ENCODE measurements at regions not wholly inside any gene's neighbourhood (a gene's known extent, or its start where the extent isn't known, plus 50 kb on each side); places are given as distances from the start of the nearest gene placed in this dataset.

DNA sequence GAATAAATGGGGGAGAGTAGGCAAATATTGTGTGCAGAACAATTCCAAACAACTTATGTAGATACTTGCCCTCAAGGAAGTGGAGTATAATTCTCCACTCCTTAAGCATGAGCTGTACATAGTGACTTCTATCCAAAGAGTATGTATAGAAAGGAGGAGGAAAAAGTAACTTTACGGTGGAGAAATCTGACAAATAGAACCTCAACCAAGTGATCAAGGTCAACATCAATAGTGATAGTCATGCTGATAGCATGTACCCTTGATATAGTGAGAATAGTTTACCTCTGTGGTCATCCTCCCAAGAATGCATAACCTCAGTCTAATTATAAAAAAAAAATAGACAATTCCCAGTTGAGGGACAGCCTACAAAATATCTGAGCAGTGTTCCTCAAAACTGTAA lies 89.1 kb upstream of the NANOS1 start:
- Histone ChIP-seq H2AFZ (ENCODE audit: low read depth, low read length, poor library complexity, severe bottlenecking) (no peak overlapping the region), H3K79me2 (ENCODE audit: insufficient read depth, low read length) (no peaks in the 10 kb centered on the region), H3K9me2 (ENCODE audit: insufficient read depth) (no peaks in the 10 kb centered on the region), H4K20me1 (ENCODE audit: insufficient read depth) (no peaks in the 10 kb centered on the region), H3K4me3 (replicated peaks in 1 of 2; ENCODE audit: low read depth in 1 of 2, low read length in 2 of 2) (no peak overlapping the region), H3K27me3 (ENCODE audit: insufficient read depth, low read length) (no peaks in the 10 kb centered on the region), H3K27ac (ENCODE audit: low read depth, low read length) (no peak overlapping the region), H3K9me3 (ENCODE audit: control insufficient read depth in 1 of 2, insufficient read depth in 1 of 2, low read depth in 1 of 2, low read length in 2 of 2) (no peaks in the 10 kb centered on the region), H3K36me3 (ENCODE audit: control insufficient read depth in 1 of 2, insufficient read depth in 2 of 2, low read length in 2 of 2) (no peaks in the 10 kb centered on the region), H3K9ac (ENCODE audit: low read length) (no peak overlapping the region), H3K4me2 (ENCODE audit: low read length) (no peak overlapping the region), H3K4me1 (ENCODE audit: control insufficient read depth in 1 of 2, insufficient read depth in 2 of 2, low read length in 2 of 2) (peaks cover 0 to 4% of the 10 kb centered on the region in 2 experiments; a peak in 1 of 4 replicates)
- TF ChIP-seq CBX3 (IDR thresholded peaks at IDR 0.05; ENCODE audit: low read depth) (no peak), SP1 (IDR thresholded peaks at IDR 0.05; ENCODE audit: low read depth) (no peak), EZH2phosphoT487 (IDR thresholded peaks at IDR 0.05; ENCODE audit: borderline replicate concordance) (no peak), EZH2 (IDR thresholded peaks at IDR 0.05) (no peak), ZNF274 (IDR thresholded peaks at IDR 0.05; ENCODE audit: low read depth, low read length) (no peak), RAD21 (IDR thresholded peaks at IDR 0.05; ENCODE audit: low read depth) (no peak), TCF7L2 (IDR thresholded peaks at IDR 0.05; ENCODE audit: borderline replicate concordance, extremely low read depth, insufficient read depth, insufficient read length) (no peak)
- TF ChIP-seq, protein P1, sequence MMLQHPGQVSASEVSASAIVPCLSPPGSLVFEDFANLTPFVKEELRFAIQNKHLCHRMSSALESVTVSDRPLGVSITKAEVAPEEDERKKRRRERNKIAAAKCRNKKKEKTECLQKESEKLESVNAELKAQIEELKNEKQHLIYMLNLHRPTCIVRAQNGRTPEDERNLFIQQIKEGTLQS (IDR thresholded peaks at IDR 0.05) = no peak
- TF ChIP-seq, protein P2, sequence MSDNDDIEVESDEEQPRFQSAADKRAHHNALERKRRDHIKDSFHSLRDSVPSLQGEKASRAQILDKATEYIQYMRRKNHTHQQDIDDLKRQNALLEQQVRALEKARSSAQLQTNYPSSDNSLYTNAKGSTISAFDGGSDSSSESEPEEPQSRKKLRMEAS (IDR thresholded peaks at IDR 0.05) = no peak
- no peak for DNase-seq (ENCODE audit: low read depth, low spot score)
- CTCF ChIA-PET = no interaction called here
- intact Hi-C loops (cut with micrococcal nuclease) = no loop called here
- BruUV-seq (replicated peaks) = no TSS peak
- POLR2A ChIA-PET = no interaction called here
- RAD21 ChIA-PET (ENCODE audit: low non-redundant PET in 1 of 2, low total read pairs in 2 of 2, uncharacterized antibody in 2 of 2, unreplicated experiment in 2 of 2) = no interaction called here
- ATAC-seq = no peak; the same call in 1 of the 2 replicates

DNA sequence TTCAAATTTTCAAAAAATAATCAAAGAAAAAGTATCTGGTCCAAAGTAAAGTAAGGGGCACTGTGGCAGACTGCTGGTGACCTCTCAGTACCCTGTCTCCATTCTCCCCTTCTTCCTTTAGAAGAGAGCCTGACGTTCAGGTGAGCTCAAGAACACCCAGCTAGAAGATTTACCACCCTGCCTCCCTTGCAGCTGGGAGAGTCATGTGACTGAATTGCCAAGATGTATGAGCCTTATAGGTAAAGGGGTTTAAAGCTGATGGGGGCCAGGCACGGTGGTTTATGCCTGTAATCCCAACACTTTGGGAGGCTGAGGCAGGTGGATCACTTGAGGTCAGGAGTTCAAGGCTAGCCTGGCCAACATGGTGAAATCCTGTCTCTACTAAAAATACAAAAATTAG lies 86.3 kb upstream of the NANOS1 start:
- H3K27ac ChIP-seq (ENCODE audit: low read depth, low read length) = no peak overlapping the region
- H3K9me3 ChIP-seq (ENCODE audit: control insufficient read depth in 1 of 2, insufficient read depth in 1 of 2, low read depth in 1 of 2, low read length in 2 of 2) = no peaks in the 10 kb centered on the region
- H3K79me2 ChIP-seq (ENCODE audit: insufficient read depth, low read length) = no peaks in the 10 kb centered on the region
- DNase-seq (ENCODE audit: low read depth, low spot score) (no peak), ATAC-seq (no peak)
- no peak overlapping the region for H3K4me3 ChIP-seq (replicated peaks in 1 of 2; ENCODE audit: low read depth in 1 of 2, low read length in 2 of 2)
- no peak overlapping the region for H3K4me2 ChIP-seq (ENCODE audit: low read length)
- H4K20me1 ChIP-seq (ENCODE audit: insufficient read depth) = no peaks in the 10 kb centered on the region
- peaks cover 4 to 19% of the 10 kb centered on the region in 2 experiments; a peak in 3 of 4 replicates for H3K4me1 ChIP-seq (ENCODE audit: control insufficient read depth in 1 of 2, insufficient read depth in 2 of 2, low read length in 2 of 2)
- H2AFZ ChIP-seq (ENCODE audit: low read depth, low read length, poor library complexity, severe bottlenecking) = no peak overlapping the region
- H3K9me2 ChIP-seq (ENCODE audit: insufficient read depth) = no peaks in the 10 kb centered on the region
- no TSS peak for BruUV-seq (replicated peaks)
- ChIA-PET POLR2A (no interaction called here), RAD21 (ENCODE audit: low non-redundant PET in 1 of 2, low total read pairs in 2 of 2, uncharacterized antibody in 2 of 2, unreplicated experiment in 2 of 2) (no interaction called here), CTCF (interaction anchor here (1.3 kb wide), 1 partner anchor 11 kb away, joined by 3 read pairs; no protein-coding TSS in a partner anchor)
- H3K9ac ChIP-seq (ENCODE audit: low read length) = no peak overlapping the region
- TF ChIP-seq EZH2 (IDR thresholded peaks at IDR 0.05) (no peak), SIN3A (IDR thresholded peaks at IDR 0.05; ENCODE audit: low read depth) (no peak), JUND (IDR thresholded peaks at IDR 0.05) (no peak), EGR1 (IDR thresholded peaks at IDR 0.05; ENCODE audit: low read depth) (no peak), SP1 (IDR thresholded peaks at IDR 0.05; ENCODE audit: low read depth) (no peak), POLR2A (IDR thresholded peaks at IDR 0.05; ENCODE audit: borderline replicate concordance, extremely low read depth, insufficient read depth, insufficient read length) (no peak), TCF7L2 (IDR thresholded peaks at IDR 0.05; ENCODE audit: borderline replicate concordance, extremely low read depth, insufficient read depth, insufficient read length) (no peak)
- TF ChIP-seq, protein P3, sequence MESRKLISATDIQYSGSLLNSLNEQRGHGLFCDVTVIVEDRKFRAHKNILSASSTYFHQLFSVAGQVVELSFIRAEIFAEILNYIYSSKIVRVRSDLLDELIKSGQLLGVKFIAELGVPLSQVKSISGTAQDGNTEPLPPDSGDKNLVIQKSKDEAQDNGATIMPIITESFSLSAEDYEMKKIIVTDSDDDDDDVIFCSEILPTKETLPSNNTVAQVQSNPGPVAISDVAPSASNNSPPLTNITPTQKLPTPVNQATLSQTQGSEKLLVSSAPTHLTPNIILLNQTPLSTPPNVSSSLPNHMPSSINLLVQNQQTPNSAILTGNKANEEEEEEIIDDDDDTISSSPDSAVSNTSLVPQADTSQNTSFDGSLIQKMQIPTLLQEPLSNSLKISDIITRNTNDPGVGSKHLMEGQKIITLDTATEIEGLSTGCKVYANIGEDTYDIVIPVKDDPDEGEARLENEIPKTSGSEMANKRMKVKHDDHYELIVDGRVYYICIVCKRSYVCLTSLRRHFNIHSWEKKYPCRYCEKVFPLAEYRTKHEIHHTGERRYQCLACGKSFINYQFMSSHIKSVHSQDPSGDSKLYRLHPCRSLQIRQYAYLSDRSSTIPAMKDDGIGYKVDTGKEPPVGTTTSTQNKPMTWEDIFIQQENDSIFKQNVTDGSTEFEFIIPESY (IDR thresholded peaks at IDR 0.05; ENCODE audit: extremely low read depth, insufficient replicate concordance, low read length) = no peak
- TF ChIP-seq, protein P2 (IDR thresholded peaks at IDR 0.05) = no peak
- TF ChIP-seq, protein P4, sequence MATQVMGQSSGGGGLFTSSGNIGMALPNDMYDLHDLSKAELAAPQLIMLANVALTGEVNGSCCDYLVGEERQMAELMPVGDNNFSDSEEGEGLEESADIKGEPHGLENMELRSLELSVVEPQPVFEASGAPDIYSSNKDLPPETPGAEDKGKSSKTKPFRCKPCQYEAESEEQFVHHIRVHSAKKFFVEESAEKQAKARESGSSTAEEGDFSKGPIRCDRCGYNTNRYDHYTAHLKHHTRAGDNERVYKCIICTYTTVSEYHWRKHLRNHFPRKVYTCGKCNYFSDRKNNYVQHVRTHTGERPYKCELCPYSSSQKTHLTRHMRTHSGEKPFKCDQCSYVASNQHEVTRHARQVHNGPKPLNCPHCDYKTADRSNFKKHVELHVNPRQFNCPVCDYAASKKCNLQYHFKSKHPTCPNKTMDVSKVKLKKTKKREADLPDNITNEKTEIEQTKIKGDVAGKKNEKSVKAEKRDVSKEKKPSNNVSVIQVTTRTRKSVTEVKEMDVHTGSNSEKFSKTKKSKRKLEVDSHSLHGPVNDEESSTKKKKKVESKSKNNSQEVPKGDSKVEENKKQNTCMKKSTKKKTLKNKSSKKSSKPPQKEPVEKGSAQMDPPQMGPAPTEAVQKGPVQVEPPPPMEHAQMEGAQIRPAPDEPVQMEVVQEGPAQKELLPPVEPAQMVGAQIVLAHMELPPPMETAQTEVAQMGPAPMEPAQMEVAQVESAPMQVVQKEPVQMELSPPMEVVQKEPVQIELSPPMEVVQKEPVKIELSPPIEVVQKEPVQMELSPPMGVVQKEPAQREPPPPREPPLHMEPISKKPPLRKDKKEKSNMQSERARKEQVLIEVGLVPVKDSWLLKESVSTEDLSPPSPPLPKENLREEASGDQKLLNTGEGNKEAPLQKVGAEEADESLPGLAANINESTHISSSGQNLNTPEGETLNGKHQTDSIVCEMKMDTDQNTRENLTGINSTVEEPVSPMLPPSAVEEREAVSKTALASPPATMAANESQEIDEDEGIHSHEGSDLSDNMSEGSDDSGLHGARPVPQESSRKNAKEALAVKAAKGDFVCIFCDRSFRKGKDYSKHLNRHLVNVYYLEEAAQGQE (IDR thresholded peaks at IDR 0.05; ENCODE audit: low read depth) = no peak
- intact Hi-C loops (cut with micrococcal nuclease) = no loop called here
- no peaks in the 10 kb centered on the region for H3K27me3 ChIP-seq (ENCODE audit: insufficient read depth, low read length)
- no peaks in the 10 kb centered on the region for H3K36me3 ChIP-seq (ENCODE audit: control insufficient read depth in 1 of 2, insufficient read depth in 2 of 2, low read length in 2 of 2)

Measured in HCT116 (cell line).